Epithelial cell of prostate (primary cell): ENCODE measurements at regions not wholly inside any gene's neighbourhood (a gene's known extent, or its start where the extent isn't known, plus 50 kb on each side); places are given as distances from the start of the nearest gene placed in this dataset.

ENCODE experiments used
- DNase-seq: peaks from one replicate; pipeline ENCODE4 v3.0.0-alpha.2; 2011; ENCODE audit warnings: low read depth, low spot score
- H3K27ac ChIP-seq: fragments of 450-650 bp; 2 replicates; pipeline ENCODE4 v1.5.1; 2017; ENCODE audit warnings: mild to moderate bottlenecking

GRCh38 chr2:117057016-117057415, 757.5 kb upstream of the DDX18 start:
- no peak for DNase-seq

GRCh38 chr2:117058366-117058765, 756.1 kb upstream of the DDX18 start:
- H3K27ac ChIP-seq, result no peak overlapping the region
- no peak for DNase-seq

More at GRCh38 chr2:117057016-117057415, 757.5 kb upstream of the DDX18 start:
- H3K27ac ChIP-seq, result no peak overlapping the region

GRCh38 chr2:117064021-117064420, 750.5 kb upstream of the DDX18 start:
- no peak for DNase-seq
- H3K27ac ChIP-seq, result no peak overlapping the region

GRCh38 chr2:117065912-117066311, 748.6 kb upstream of the DDX18 start:
- H3K27ac ChIP-seq, result no peak overlapping the region
- no peak for DNase-seq

GRCh38 chr2:117067900-117068299, 746.6 kb upstream of the DDX18 start:
- H3K27ac ChIP-seq, result no peak overlapping the region
- DNase-seq, result no peak

- no peak overlapping the region for H3K27ac ChIP-seq
- no peak for DNase-seq
Measured at GRCh38 chr2:117068371-117068770, 746.1 kb upstream of the DDX18 start.

GRCh38 chr2:117071556-117072102, 742.9 kb upstream of the DDX18 start:
- no peak overlapping the region for H3K27ac ChIP-seq
- no peak for DNase-seq

- DNase-seq, result no peak
- H3K27ac ChIP-seq, result no peak overlapping the region
Measured at GRCh38 chr2:117074756-117075155, 739.7 kb upstream of the DDX18 start.

- no peak overlapping the region for H3K27ac ChIP-seq
Measured at GRCh38 chr2:117085256-117085655, 729.2 kb upstream of the DDX18 start.

GRCh38 chr2:117085737-117086136, 728.8 kb upstream of the DDX18 start:
- no peak for DNase-seq
- H3K27ac ChIP-seq, result no peak overlapping the region

More at GRCh38 chr2:117085256-117085655, 729.2 kb upstream of the DDX18 start:
- DNase-seq, result no peak

- DNase-seq, result no peak
- no peak overlapping the region for H3K27ac ChIP-seq
Measured at GRCh38 chr2:117086174-117086942, 728.1 kb upstream of the DDX18 start.

- DNase-seq, result no peak
Measured at GRCh38 chr2:117086943-117087250, 727.6 kb upstream of the DDX18 start.

GRCh38 chr2:117087535-117088291, 726.8 kb upstream of the DDX18 start:
- H3K27ac ChIP-seq, result no peak overlapping the region
- no peak for DNase-seq

More at GRCh38 chr2:117086943-117087250, 727.6 kb upstream of the DDX18 start:
- no peak overlapping the region for H3K27ac ChIP-seq

- no peak overlapping the region for H3K27ac ChIP-seq
- no peak for DNase-seq
Measured at GRCh38 chr2:117091041-117091837, 723.3 kb upstream of the DDX18 start.

GRCh38 chr2:117101613-117102012, 712.9 kb upstream of the DDX18 start:
- DNase-seq, result no peak
- H3K27ac ChIP-seq, result no peak overlapping the region

- H3K27ac ChIP-seq, result no peak overlapping the region
Measured at GRCh38 chr2:117108741-117109267, 705.7 kb upstream of the DDX18 start.

GRCh38 chr2:117118994-117119393, 695.5 kb upstream of the DDX18 start:
- no peak for DNase-seq
- H3K27ac ChIP-seq, result no peak overlapping the region

More at GRCh38 chr2:117108741-117109267, 705.7 kb upstream of the DDX18 start:
- DNase-seq, result no peak

- DNase-seq, result no peak
Measured at GRCh38 chr2:117123362-117123761, 691.1 kb upstream of the DDX18 start.

GRCh38 chr2:117126656-117127055, 687.8 kb upstream of the DDX18 start:
- no peak overlapping the region for H3K27ac ChIP-seq
- no peak for DNase-seq

More at GRCh38 chr2:117123362-117123761, 691.1 kb upstream of the DDX18 start:
- no peak overlapping the region for H3K27ac ChIP-seq

- H3K27ac ChIP-seq, result no peak overlapping the region
- no peak for DNase-seq
Measured at GRCh38 chr2:117127680-117128079, 686.8 kb upstream of the DDX18 start.
